ENCODE measurements at regions not wholly inside any gene's neighbourhood (a gene's known extent, or its start where the extent isn't known, plus 50 kb on each side); places are given as distances from the start of the nearest gene placed in this dataset.
"Not testable (repeated sequence)": the region's sequence is repeated elsewhere in the genome, so short reads cannot be mapped to it uniquely, and the experiment has no call there.

- Histone ChIP-seq H3K9me3 (no peaks in the 10 kb centered on the region), H3K36me3 (no peaks in the 10 kb centered on the region), H3K4me3 (no peak overlapping the region), H3K27me3 (no peaks in the 10 kb centered on the region), H3K4me1 (peaks cover 0 to 6% (median 0%) of the 10 kb centered on the region in 4 donors), H3K27ac (no peak overlapping the region)
- TF ChIP-seq POLR2AphosphoS5 (IDR thresholded peaks at IDR 0.05) (no peak), POLR2A (IDR thresholded peaks at IDR 0.05) (no peak), EP300 (IDR thresholded peaks at IDR 0.05; ENCODE audit: low read depth) (no peak), CTCF (IDR thresholded peaks at IDR 0.05) (no peak)
- no peak for DNase-seq
- intact Hi-C loops (cut with DNase I; ENCODE audit: low total_unique reads), result no loop called here
- in situ Hi-C loops (cut with MboI; ENCODE audit: low pct_ligation_motif_present in 1 of 4, low pct_unique_long_range_greater_than_20kb in 1 of 4, low sequenced_read_pairs in 3 of 4), result no loop called here
- 69% methylated on average over 2 of the region's 2 CpGs; no CpG with 5 or more reads in 1 of the 2 donors for WGBS, 2 donors (ENCODE audit: low coverage in 1 of 2)
These were observed 76.8 kb upstream of the LRCH1 start for GRCh38 chr13:46476174-46476573.

- TF ChIP-seq CTCF (IDR thresholded peaks at IDR 0.05), result no peak
- no peak for TF ChIP-seq POLR2AphosphoS5 (IDR thresholded peaks at IDR 0.05)
- TF ChIP-seq POLR2A (IDR thresholded peaks at IDR 0.05), result no peak
- TF ChIP-seq EP300 (IDR thresholded peaks at IDR 0.05; ENCODE audit: low read depth), result no peak
- no peaks in the 10 kb centered on the region for H3K27me3 ChIP-seq
- no peak overlapping the region for H3K4me3 ChIP-seq
- no peaks in the 10 kb centered on the region for H3K9me3 ChIP-seq
- no peaks in the 10 kb centered on the region for H3K36me3 ChIP-seq
- intact Hi-C loops (cut with DNase I; ENCODE audit: low total_unique reads), result no loop called here
- WGBS, 2 donors (ENCODE audit: low coverage in 1 of 2), result 73% methylated on average over 6 of the region's 6 CpGs; no CpG with 5 or more reads in 1 of the 2 donors
- in situ Hi-C loops (cut with MboI; ENCODE audit: low pct_ligation_motif_present in 1 of 4, low pct_unique_long_range_greater_than_20kb in 1 of 4, low sequenced_read_pairs in 3 of 4), result no loop called here
- no peak overlapping the region for H3K27ac ChIP-seq
- no peak for DNase-seq
- H3K4me1 ChIP-seq, result peaks cover 0 to 6% (median 0%) of the 10 kb centered on the region in 4 donors
These were observed 77.4 kb upstream of the LRCH1 start for GRCh38 chr13:46475541-46475991.

GRCh38 chr13:46473806-46474205, 79.2 kb upstream of the LRCH1 start:
- WGBS, 2 donors (ENCODE audit: low coverage in 1 of 2), result 90% methylated on average over 3 of the region's 3 CpGs; no CpG with 5 or more reads in 1 of the 2 donors
- Histone ChIP-seq H3K27ac (no peak overlapping the region), H3K9me3 (no peaks in the 10 kb centered on the region), H3K4me1 (peaks cover 0 to 13% (median 0%) of the 10 kb centered on the region in 4 donors), H3K4me3 (no peak overlapping the region), H3K36me3 (no peaks in the 10 kb centered on the region), H3K27me3 (no peaks in the 10 kb centered on the region)
- no peak for DNase-seq
- in situ Hi-C loops (cut with MboI; ENCODE audit: low pct_ligation_motif_present in 1 of 4, low pct_unique_long_range_greater_than_20kb in 1 of 4, low sequenced_read_pairs in 3 of 4), result no loop called here
- intact Hi-C loops (cut with DNase I; ENCODE audit: low total_unique reads), result no loop called here
- TF ChIP-seq EP300 (IDR thresholded peaks at IDR 0.05; ENCODE audit: low read depth) (no peak), POLR2AphosphoS5 (IDR thresholded peaks at IDR 0.05) (no peak), POLR2A (IDR thresholded peaks at IDR 0.05) (no peak), CTCF (IDR thresholded peaks at IDR 0.05) (no peak)

- Histone ChIP-seq H3K27ac (no peak overlapping the region), H3K36me3 (no peaks in the 10 kb centered on the region), H3K27me3 (no peaks in the 10 kb centered on the region), H3K4me1 (peaks cover 0 to 20% (median 0%) of the 10 kb centered on the region in 4 donors), H3K4me3 (no peak overlapping the region), H3K9me3 (no peaks in the 10 kb centered on the region)
- TF ChIP-seq EP300 (IDR thresholded peaks at IDR 0.05; ENCODE audit: low read depth) (no peak), CTCF (IDR thresholded peaks at IDR 0.05) (no peak), POLR2AphosphoS5 (IDR thresholded peaks at IDR 0.05) (no peak), POLR2A (IDR thresholded peaks at IDR 0.05) (no peak)
- DNase-seq, result no peak
- intact Hi-C loops (cut with DNase I; ENCODE audit: low total_unique reads), result no loop called here
- WGBS, 2 donors (ENCODE audit: low coverage in 1 of 2), result 86 to 90% methylated on average over 5 of the region's 5 CpGs
- in situ Hi-C loops (cut with MboI; ENCODE audit: low pct_ligation_motif_present in 1 of 4, low pct_unique_long_range_greater_than_20kb in 1 of 4, low sequenced_read_pairs in 3 of 4), result no loop called here
These were observed 80.6 kb upstream of the LRCH1 start for GRCh38 chr13:46472384-46472783.

- H3K36me3 ChIP-seq; intact Hi-C loops (cut with DNase I; ENCODE audit: low total_unique reads); H3K27me3 ChIP-seq; H3K9me3 ChIP-seq; DNase-seq; in situ Hi-C loops (cut with MboI; ENCODE audit: low pct_ligation_motif_present in 1 of 4, low pct_unique_long_range_greater_than_20kb in 1 of 4, low sequenced_read_pairs in 3 of 4); H3K27ac ChIP-seq; H3K4me3 ChIP-seq: not testable (repeated sequence)
- H3K4me1 ChIP-seq, result peaks cover 0 to 14% (median 0%) of the 10 kb centered on the region in 4 donors
- 91 to 93% methylated on average over 6 to 12 of the region's 12 CpGs for WGBS, 2 donors (ENCODE audit: low coverage in 1 of 2)
These were observed 82.6 kb upstream of the RUBCNL start for GRCh38 chr13:46469699-46470098.
